ENCODE measurements at regions not wholly inside any gene's neighbourhood (a gene's known extent, or its start where the extent isn't known, plus 50 kb on each side); places are given as distances from the start of the nearest gene placed in this dataset.

GRCh38 chr13:107803822-107804495, 411.4 kb downstream of the LIG4 start:
- Histone ChIP-seq H3K79me2 (ENCODE audit: insufficient read depth, low read length) (no peaks in the 10 kb centered on the region), H3K9me3 (ENCODE audit: insufficient read depth, low read depth, low read length) (no peaks in the 10 kb centered on the region), H2AFZ (ENCODE audit: low read depth, low read length) (no peak overlapping the region), H3K36me3 (ENCODE audit: insufficient read depth, low read length) (no peaks in the 10 kb centered on the region), H3K4me2 (ENCODE audit: low read length) (no peak overlapping the region), H3K27me3 (ENCODE audit: insufficient read depth, low read length) (no peaks in the 10 kb centered on the region), H3K4me1 (ENCODE audit: insufficient read depth, low read length) (no peaks in the 10 kb centered on the region), H3K27ac (ENCODE audit: low read depth, low read length) (no peak overlapping the region), H4K20me1 (ENCODE audit: insufficient read depth, low read length) (no peaks in the 10 kb centered on the region), H3K4me3 (ENCODE audit: insufficient read depth, low read depth, low read length) (no peak overlapping the region), H3K9ac (ENCODE audit: low read length) (no peak overlapping the region)
- FAIRE-seq (no peak), DNase-seq (ENCODE audit: low read depth) (no peak)
- no peak for TF ChIP-seq CTCF (IDR thresholded peaks at IDR 0.05; ENCODE audit: insufficient read depth, low read depth, low read length)
- TF ChIP-seq EZH2 (IDR thresholded peaks at IDR 0.05; ENCODE audit: insufficient read depth, low read length) = no peak
- Mint-ChIP-seq H3K4me1 (ENCODE audit: low read depth, unreplicated experiment) (peaks cover 8% of the 10 kb centered on the region), H3K36me3 (ENCODE audit: low read depth, unreplicated experiment) (no peaks in the 10 kb centered on the region), H3K4me3 (ENCODE audit: unreplicated experiment) (no peak overlapping the region), H3K27ac (ENCODE audit: unreplicated experiment) (no peak overlapping the region), H3K9me3 (ENCODE audit: unreplicated experiment) (no peaks in the 10 kb centered on the region), H3K27me3 (ENCODE audit: low read depth, unreplicated experiment) (no peaks in the 10 kb centered on the region)

GRCh38 chr13:107801621-107802020, 413.7 kb downstream of the LIG4 start:
- Mint-ChIP-seq H3K36me3 (ENCODE audit: low read depth, unreplicated experiment) (no peaks in the 10 kb centered on the region), H3K9me3 (ENCODE audit: unreplicated experiment) (no peaks in the 10 kb centered on the region), H3K27me3 (ENCODE audit: low read depth, unreplicated experiment) (no peaks in the 10 kb centered on the region), H3K4me1 (ENCODE audit: low read depth, unreplicated experiment) (peaks cover 10% of the 10 kb centered on the region), H3K4me3 (ENCODE audit: unreplicated experiment) (no peak overlapping the region), H3K27ac (ENCODE audit: unreplicated experiment) (no peak overlapping the region)
- Histone ChIP-seq H4K20me1 (ENCODE audit: insufficient read depth, low read length) (no peaks in the 10 kb centered on the region), H3K27ac (ENCODE audit: low read depth, low read length) (no peak overlapping the region), H3K27me3 (ENCODE audit: insufficient read depth, low read length) (no peaks in the 10 kb centered on the region), H2AFZ (ENCODE audit: low read depth, low read length) (no peak overlapping the region), H3K9me3 (ENCODE audit: insufficient read depth, low read depth, low read length) (no peaks in the 10 kb centered on the region), H3K4me1 (ENCODE audit: insufficient read depth, low read length) (no peaks in the 10 kb centered on the region), H3K9ac (ENCODE audit: low read length) (no peak overlapping the region), H3K36me3 (ENCODE audit: insufficient read depth, low read length) (no peaks in the 10 kb centered on the region), H3K79me2 (ENCODE audit: insufficient read depth, low read length) (no peaks in the 10 kb centered on the region), H3K4me3 (ENCODE audit: insufficient read depth, low read depth, low read length) (no peak overlapping the region), H3K4me2 (ENCODE audit: low read length) (no peak overlapping the region)
- FAIRE-seq (no peak), DNase-seq (ENCODE audit: low read depth) (no peak)
- no peak for TF ChIP-seq EZH2 (IDR thresholded peaks at IDR 0.05; ENCODE audit: insufficient read depth, low read length)
- TF ChIP-seq CTCF (IDR thresholded peaks at IDR 0.05; ENCODE audit: insufficient read depth, low read depth, low read length) = no peak

- Mint-ChIP-seq H3K27ac (ENCODE audit: unreplicated experiment) (no peak overlapping the region), H3K4me3 (ENCODE audit: unreplicated experiment) (no peak overlapping the region), H3K27me3 (ENCODE audit: low read depth, unreplicated experiment) (no peaks in the 10 kb centered on the region), H3K36me3 (ENCODE audit: low read depth, unreplicated experiment) (no peaks in the 10 kb centered on the region), H3K4me1 (ENCODE audit: low read depth, unreplicated experiment) (peaks cover 5% of the 10 kb centered on the region), H3K9me3 (ENCODE audit: unreplicated experiment) (no peaks in the 10 kb centered on the region)
- Histone ChIP-seq H3K9ac (ENCODE audit: low read length) (no peak overlapping the region), H3K36me3 (ENCODE audit: insufficient read depth, low read length) (no peaks in the 10 kb centered on the region), H4K20me1 (ENCODE audit: insufficient read depth, low read length) (no peaks in the 10 kb centered on the region), H3K4me1 (ENCODE audit: insufficient read depth, low read length) (no peaks in the 10 kb centered on the region), H3K4me2 (ENCODE audit: low read length) (no peak overlapping the region), H3K27ac (ENCODE audit: low read depth, low read length) (no peak overlapping the region), H3K27me3 (ENCODE audit: insufficient read depth, low read length) (no peaks in the 10 kb centered on the region), H3K9me3 (ENCODE audit: insufficient read depth, low read depth, low read length) (no peaks in the 10 kb centered on the region), H2AFZ (ENCODE audit: low read depth, low read length) (no peak overlapping the region), H3K79me2 (ENCODE audit: insufficient read depth, low read length) (no peaks in the 10 kb centered on the region), H3K4me3 (ENCODE audit: insufficient read depth, low read depth, low read length) (no peak overlapping the region)
- FAIRE-seq (no peak), DNase-seq (ENCODE audit: low read depth) (no peak)
- no peak for TF ChIP-seq EZH2 (IDR thresholded peaks at IDR 0.05; ENCODE audit: insufficient read depth, low read length)
- no peak for TF ChIP-seq CTCF (IDR thresholded peaks at IDR 0.05; ENCODE audit: insufficient read depth, low read depth, low read length)
Observed at GRCh38 chr13:107799001-107799400, 416.3 kb downstream of the LIG4 start.

Measured in astrocyte (in vitro differentiated cells and primary cell).